Chondrocyte (in vitro differentiated cells): ENCODE measurements at regions not wholly inside any gene's neighbourhood (a gene's known extent, or its start where the extent isn't known, plus 50 kb on each side); places are given as distances from the start of the nearest gene placed in this dataset.

Experiments used
- DNase-seq: peaks from one replicate; pipeline ENCODE4 v3.0.0; 2021; ENCODE audit warnings: mixed read lengths, low spot score
- H3K27ac Mint-ChIP-seq: one replicate; pipeline ENCODE4 v1.8.0; 2021; ENCODE audit warnings: mild to moderate bottlenecking, moderate library complexity, mixed read lengths; ENCODE audit not compliant: unreplicated experiment
- H3K27me3 Mint-ChIP-seq: 2 replicates; pipeline ENCODE4 v1.8.0; 2021; ENCODE audit warnings: low read depth, mixed read lengths
- H3K36me3 Mint-ChIP-seq: 2 replicates; pipeline ENCODE4 v1.8.0; 2021; ENCODE audit warnings: low read depth, mixed read lengths
- H3K4me1 Mint-ChIP-seq: 2 replicates; pipeline ENCODE4 v1.8.0; 2021; ENCODE audit warnings: low read depth, mild to moderate bottlenecking, mixed read lengths
- H3K4me3 Mint-ChIP-seq: one replicate; pipeline ENCODE4 v1.8.0; 2021; ENCODE audit warnings: mild to moderate bottlenecking, moderate library complexity, mixed read lengths; ENCODE audit not compliant: unreplicated experiment
- H3K9me3 Mint-ChIP-seq: 2 replicates; pipeline ENCODE4 v1.8.0; 2021; ENCODE audit warnings: low read depth, mixed read lengths
- TF ChIP-seq, protein P1 (sequence below): fragments of 200-600 bp; sonication (generic); IDR thresholded peaks from 2 replicates; pipeline ENCODE4 v1.5.0; 2021; ENCODE audit warnings: antibody characterized with exemption, mild to moderate bottlenecking, moderate library complexity

- no peak for DNase-seq
- TF ChIP-seq, protein P1, sequence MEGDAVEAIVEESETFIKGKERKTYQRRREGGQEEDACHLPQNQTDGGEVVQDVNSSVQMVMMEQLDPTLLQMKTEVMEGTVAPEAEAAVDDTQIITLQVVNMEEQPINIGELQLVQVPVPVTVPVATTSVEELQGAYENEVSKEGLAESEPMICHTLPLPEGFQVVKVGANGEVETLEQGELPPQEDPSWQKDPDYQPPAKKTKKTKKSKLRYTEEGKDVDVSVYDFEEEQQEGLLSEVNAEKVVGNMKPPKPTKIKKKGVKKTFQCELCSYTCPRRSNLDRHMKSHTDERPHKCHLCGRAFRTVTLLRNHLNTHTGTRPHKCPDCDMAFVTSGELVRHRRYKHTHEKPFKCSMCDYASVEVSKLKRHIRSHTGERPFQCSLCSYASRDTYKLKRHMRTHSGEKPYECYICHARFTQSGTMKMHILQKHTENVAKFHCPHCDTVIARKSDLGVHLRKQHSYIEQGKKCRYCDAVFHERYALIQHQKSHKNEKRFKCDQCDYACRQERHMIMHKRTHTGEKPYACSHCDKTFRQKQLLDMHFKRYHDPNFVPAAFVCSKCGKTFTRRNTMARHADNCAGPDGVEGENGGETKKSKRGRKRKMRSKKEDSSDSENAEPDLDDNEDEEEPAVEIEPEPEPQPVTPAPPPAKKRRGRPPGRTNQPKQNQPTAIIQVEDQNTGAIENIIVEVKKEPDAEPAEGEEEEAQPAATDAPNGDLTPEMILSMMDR = no peak
- H3K4me1 Mint-ChIP-seq = peaks cover 3% of the 10 kb centered on the region
- H3K9me3 Mint-ChIP-seq = no peaks in the 10 kb centered on the region
- no peaks in the 10 kb centered on the region for H3K27me3 Mint-ChIP-seq
- H3K36me3 Mint-ChIP-seq = no peaks in the 10 kb centered on the region
- no peak overlapping the region for H3K27ac Mint-ChIP-seq
- H3K4me3 Mint-ChIP-seq = no peak overlapping the region
Observed at GRCh38 chr21:22225299-22225698, 1227.1 kb downstream of the NCAM2 start.

GRCh38 chr21:22231013-22231412 is 1232.8 kb downstream of the NCAM2 start:
- TF ChIP-seq, protein P1 = no peak
- Mint-ChIP-seq H3K27ac (no peak overlapping the region), H3K27me3 (no peaks in the 10 kb centered on the region), H3K4me3 (no peak overlapping the region), H3K36me3 (no peaks in the 10 kb centered on the region), H3K4me1 (no peaks in the 10 kb centered on the region), H3K9me3 (peaks cover 21% of the 10 kb centered on the region)
- DNase-seq = no peak

DNA sequence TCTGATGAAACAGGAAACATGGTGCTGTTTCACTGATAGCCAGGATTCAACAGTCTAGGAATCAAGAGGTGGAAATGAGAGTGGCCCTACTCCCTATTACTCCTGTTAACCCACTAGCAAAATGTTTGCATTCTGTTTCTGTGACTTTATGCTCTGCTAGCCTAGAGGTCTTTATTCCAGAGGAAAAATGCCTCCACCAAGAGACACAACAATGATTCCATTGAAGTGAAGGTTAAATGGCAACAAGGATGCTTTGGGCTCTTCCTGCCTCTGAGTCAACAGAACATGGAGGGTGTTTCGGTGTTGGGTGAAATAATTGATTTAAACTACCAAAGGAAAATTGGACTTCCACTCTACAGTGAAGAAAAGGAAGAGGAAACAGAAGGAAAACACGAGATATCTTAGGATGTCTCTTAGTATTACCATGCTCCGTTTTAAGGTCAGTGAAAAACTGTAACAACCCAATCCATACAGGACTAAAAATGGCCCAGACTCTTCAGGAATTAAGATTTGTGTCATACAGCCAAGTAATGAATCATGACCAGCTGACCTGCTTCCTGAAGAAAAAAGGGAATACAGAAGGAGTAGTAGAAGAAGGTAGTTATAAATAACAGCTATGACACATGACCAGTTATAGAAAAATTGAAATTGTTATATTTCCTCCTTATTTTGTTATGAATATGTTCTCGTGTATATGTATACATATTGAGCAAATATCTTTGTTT is 1237.8 kb downstream of the NCAM2 start:
- Mint-ChIP-seq H3K27me3 (no peaks in the 10 kb centered on the region), H3K4me1 (no peaks in the 10 kb centered on the region), H3K27ac (no peak overlapping the region), H3K9me3 (peaks cover 33% of the 10 kb centered on the region), H3K36me3 (no peaks in the 10 kb centered on the region), H3K4me3 (no peak overlapping the region)
- no peak for DNase-seq
- TF ChIP-seq, protein P1 = no peak

DNA sequence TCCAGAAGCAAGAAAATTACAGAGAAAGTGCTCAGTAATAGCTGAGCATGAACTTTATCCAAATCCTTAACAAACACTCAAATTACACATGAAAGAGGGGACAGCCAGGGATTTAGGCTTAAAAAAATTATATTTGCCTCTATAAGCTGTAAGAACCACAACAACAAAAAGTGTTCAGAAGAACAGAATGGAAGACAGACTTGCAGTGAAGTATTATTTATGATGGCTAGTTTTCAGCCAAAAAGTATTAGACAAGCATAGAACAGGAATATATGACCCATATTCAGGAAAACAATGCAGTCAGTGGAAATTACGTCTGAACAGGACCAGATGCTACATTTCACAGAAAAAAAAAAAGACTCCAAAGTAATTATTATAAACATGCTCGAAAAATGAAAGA is 1246.3 kb downstream of the NCAM2 start:
- no peak overlapping the region for H3K4me3 Mint-ChIP-seq
- no peaks in the 10 kb centered on the region for H3K4me1 Mint-ChIP-seq
- TF ChIP-seq, protein P1 = no peak
- H3K27ac Mint-ChIP-seq = no peak overlapping the region
- no peak for DNase-seq
- H3K9me3 Mint-ChIP-seq = peaks cover 2% of the 10 kb centered on the region
- H3K36me3 Mint-ChIP-seq = no peaks in the 10 kb centered on the region
- no peaks in the 10 kb centered on the region for H3K27me3 Mint-ChIP-seq

DNA sequence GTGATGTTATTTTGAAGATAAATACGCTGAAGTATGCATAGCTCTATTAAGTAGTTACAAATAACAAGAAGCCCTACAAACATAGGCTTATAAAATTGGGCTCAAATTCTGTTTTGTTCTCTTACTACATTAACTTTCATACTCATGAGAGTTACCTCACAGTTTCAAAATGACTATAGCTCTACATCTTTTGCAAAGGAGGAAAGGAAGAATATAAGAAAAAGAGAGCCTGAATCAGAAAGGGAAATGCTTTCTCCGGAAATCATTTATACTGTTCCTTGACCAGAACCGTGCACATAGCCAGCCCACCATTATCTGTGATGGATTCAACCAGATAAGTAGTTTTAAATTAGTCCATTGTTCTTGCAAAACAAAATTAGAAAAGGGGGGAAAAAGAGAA is 1252.1 kb downstream of the NCAM2 start:
- DNase-seq = no peak
- no peaks in the 10 kb centered on the region for H3K9me3 Mint-ChIP-seq
- TF ChIP-seq, protein P1 = no peak
- no peaks in the 10 kb centered on the region for H3K36me3 Mint-ChIP-seq
- H3K27me3 Mint-ChIP-seq = no peaks in the 10 kb centered on the region
- no peak overlapping the region for H3K27ac Mint-ChIP-seq
- H3K4me3 Mint-ChIP-seq = no peak overlapping the region
- no peaks in the 10 kb centered on the region for H3K4me1 Mint-ChIP-seq
